Naive thymus-derived CD8-positive, alpha-beta T cell (primary cell): ENCODE measurements at regions not wholly inside any gene's neighbourhood (a gene's known extent, or its start where the extent isn't known, plus 50 kb on each side); places are given as distances from the start of the nearest gene placed in this dataset.
"Not testable (repeated sequence)": the region's sequence is repeated elsewhere in the genome, so short reads cannot be mapped to it uniquely, and the experiment has no call there.

Source experiments
- ATAC-seq, 2 donors: fragments of 150-1000 bp; cut with Tn5 transposase in 1 of 2; sonication (Bioruptor Pico), chemical (Tn5 transposase) in 1 of 2; 1 replicate in 1 of 2; 2 replicates in 1 of 2; pipeline ENCODE4 v1.10.0; 2021; ENCODE audit warnings: mild to moderate bottlenecking in 2 of 2, moderate library complexity in 2 of 2
- POLR2A ChIA-PET: fragments of 350-600 bp; sonication (Branson Sonifier 250); formaldehyde crosslinking; loops from one replicate; lab custom pipeline; 2021; ENCODE audit warnings: antibody characterized with exemption; lab: Charles Lee
- DNase-seq, 10 donors: peaks; one replicate each; pipeline versions ENCODE4 v3.0.0 to v3.0.0-alpha.2; 2020 to 2022
- H3K27ac Mint-ChIP-seq, 10 donors: one replicate each; pipeline ENCODE4 v1.8.0; 2020 to 2022; ENCODE audit warnings: mild to moderate bottlenecking in 10 of 10, mixed read lengths in 10 of 10, moderate library complexity in 4 of 10, inconsistent platforms in 1 of 10
- H3K27me3 Mint-ChIP-seq, 5 donors: one replicate each; pipeline ENCODE4 v1.8.0; 2021 to 2022; ENCODE audit warnings: mixed read lengths in 5 of 5
- H3K36me3 Mint-ChIP-seq, 3 donors: one replicate each; pipeline ENCODE4 v1.8.0; 2020 to 2022; ENCODE audit warnings: mixed read lengths in 3 of 3, mild to moderate bottlenecking in 2 of 3, inconsistent platforms in 1 of 3
- H3K4me1 Mint-ChIP-seq, 4 donors: one replicate each; pipeline ENCODE4 v1.8.0; 2021 to 2022; ENCODE audit warnings: mixed read lengths in 4 of 4
- H3K4me3 Mint-ChIP-seq, 10 donors: one replicate each; pipeline ENCODE4 v1.8.0; 2020 to 2022; ENCODE audit warnings: mild to moderate bottlenecking in 10 of 10, mixed read lengths in 10 of 10, moderate library complexity in 6 of 10, inconsistent platforms in 1 of 10
- H3K9me3 Mint-ChIP-seq, 9 donors: one replicate each; pipeline ENCODE4 v1.8.0; 2020 to 2022; ENCODE audit warnings: mixed read lengths in 9 of 9, mild to moderate bottlenecking in 3 of 9, inconsistent platforms in 1 of 9, moderate library complexity in 1 of 9

DNA sequence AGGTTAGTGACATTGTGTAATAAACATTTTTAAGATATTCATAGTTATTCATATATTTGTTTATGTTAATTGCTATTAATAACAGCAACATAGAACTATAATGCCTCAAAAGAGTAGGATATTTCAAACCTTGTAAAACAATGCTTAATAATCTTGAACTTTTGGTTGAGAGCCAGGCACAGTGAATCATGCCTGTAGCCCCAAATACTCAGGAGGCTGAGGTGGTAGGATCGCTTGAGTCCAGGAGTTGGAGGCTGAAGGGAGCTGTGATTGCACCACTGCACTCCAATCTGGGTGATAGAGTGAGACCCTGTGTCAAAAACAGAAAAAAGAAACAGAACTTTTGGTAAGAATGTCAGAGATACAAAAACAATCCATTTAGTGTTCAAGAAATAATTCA lies 213.9 kb upstream of the SLITRK1 start:
- Mint-ChIP-seq H3K36me3 (no peaks in the 10 kb centered on the region), H3K4me1 (no peaks in the 10 kb centered on the region), H3K27ac (no peak overlapping the region), H3K27me3 (no peaks in the 10 kb centered on the region), H3K4me3 (no peak overlapping the region), H3K9me3 (no peaks in the 10 kb centered on the region)
- POLR2A ChIA-PET, result no interaction called here
- DNase-seq, result no peak
- ATAC-seq, result no peak

- H3K36me3 Mint-ChIP-seq, result no peaks in the 10 kb centered on the region
- no peak overlapping the region for H3K4me3 Mint-ChIP-seq
- H3K4me1 Mint-ChIP-seq, result no peaks in the 10 kb centered on the region
- no peak overlapping the region for H3K27ac Mint-ChIP-seq
- ATAC-seq, result no peak
- H3K9me3 Mint-ChIP-seq, result peaks cover 0 to 2% (median 0%) of the 10 kb centered on the region in 9 donors
- POLR2A ChIA-PET, result no interaction called here
- no peak for DNase-seq
- no peaks in the 10 kb centered on the region for H3K27me3 Mint-ChIP-seq
Observed at GRCh38 chr13:84088996-84089395, 206.7 kb upstream of the SLITRK1 start.

- H3K27me3 Mint-ChIP-seq, result no peaks in the 10 kb centered on the region
Observed at GRCh38 chr13:84086847-84087162, 204.5 kb upstream of the SLITRK1 start.

GRCh38 chr13:84086098-84086846 lies 204.0 kb upstream of the SLITRK1 start:
- POLR2A ChIA-PET, H3K36me3 Mint-ChIP-seq, H3K27me3 Mint-ChIP-seq, H3K27ac Mint-ChIP-seq, H3K4me1 Mint-ChIP-seq, H3K9me3 Mint-ChIP-seq: not testable (repeated sequence)
- DNase-seq, result peak in 4 of 10 donors; percentile 6 to 20 (median 12)
- ATAC-seq, result peak; percentile 20 to 67
- H3K4me3 Mint-ChIP-seq, result peak overlapping the region in 4 of 10 donors; percentile 7 to 78 (median 44)

More at GRCh38 chr13:84086847-84087162, 204.5 kb upstream of the SLITRK1 start:
- H3K36me3 Mint-ChIP-seq, result no peaks in the 10 kb centered on the region
- H3K4me3 Mint-ChIP-seq, result peak overlapping the region in 2 of 10 donors; percentile 16 to 30
- DNase-seq (no peak), ATAC-seq (peak in 1 of 2 donors; percentile 18)
- H3K9me3 Mint-ChIP-seq, result peaks cover 0 to 2% (median 0%) of the 10 kb centered on the region in 9 donors
- POLR2A ChIA-PET, result no interaction called here
- no peak overlapping the region for H3K27ac Mint-ChIP-seq
- no peaks in the 10 kb centered on the region for H3K4me1 Mint-ChIP-seq

- no peaks in the 10 kb centered on the region for H3K27me3 Mint-ChIP-seq
- DNase-seq, result no peak
- peaks cover 0 to 2% (median 0%) of the 10 kb centered on the region in 9 donors for H3K9me3 Mint-ChIP-seq
- H3K27ac Mint-ChIP-seq, result no peak overlapping the region
- no peaks in the 10 kb centered on the region for H3K36me3 Mint-ChIP-seq
- no peak for ATAC-seq
- no peaks in the 10 kb centered on the region for H3K4me1 Mint-ChIP-seq
- no peak overlapping the region for H3K4me3 Mint-ChIP-seq
- POLR2A ChIA-PET, result no interaction called here
Observed at GRCh38 chr13:84082462-84082861, 200.2 kb upstream of the SLITRK1 start.

- no peaks in the 10 kb centered on the region for H3K36me3 Mint-ChIP-seq
- ATAC-seq (no peak), DNase-seq (no peak)
- no peaks in the 10 kb centered on the region for H3K27me3 Mint-ChIP-seq
- H3K4me3 Mint-ChIP-seq, result no peak overlapping the region
- no peak overlapping the region for H3K27ac Mint-ChIP-seq
- H3K4me1 Mint-ChIP-seq, result no peaks in the 10 kb centered on the region
- H3K9me3 Mint-ChIP-seq, result peaks cover 0 to 2% (median 0%) of the 10 kb centered on the region in 9 donors
- POLR2A ChIA-PET, result no interaction called here
Observed at GRCh38 chr13:84080748-84081530, 198.7 kb upstream of the SLITRK1 start.

DNA sequence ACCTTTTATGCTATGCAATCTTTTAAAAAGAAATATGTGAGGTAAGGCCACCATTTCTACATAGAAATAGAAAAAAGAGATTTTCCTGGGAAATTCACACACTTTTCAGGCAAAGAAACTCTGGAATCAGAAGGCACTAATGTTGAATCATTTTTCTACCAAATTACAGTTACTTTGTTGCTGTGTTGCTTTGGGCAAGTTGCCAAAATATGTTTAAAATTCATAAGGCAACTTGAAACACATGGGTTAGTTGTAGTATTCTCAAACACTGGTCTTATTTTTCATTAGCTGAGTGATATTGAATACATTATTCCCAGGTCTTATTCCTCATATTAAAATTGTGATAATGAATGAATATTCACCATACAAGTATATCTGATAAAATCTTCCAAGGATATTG lies 195.0 kb upstream of the SLITRK1 start:
- ATAC-seq (no peak), DNase-seq (no peak)
- H3K27me3 Mint-ChIP-seq, result no peaks in the 10 kb centered on the region
- no peak overlapping the region for H3K4me3 Mint-ChIP-seq
- H3K36me3 Mint-ChIP-seq, result no peaks in the 10 kb centered on the region
- POLR2A ChIA-PET, result no interaction called here
- no peaks in the 10 kb centered on the region for H3K4me1 Mint-ChIP-seq
- H3K9me3 Mint-ChIP-seq, result no peaks in the 10 kb centered on the region
- H3K27ac Mint-ChIP-seq, result no peak overlapping the region

DNA sequence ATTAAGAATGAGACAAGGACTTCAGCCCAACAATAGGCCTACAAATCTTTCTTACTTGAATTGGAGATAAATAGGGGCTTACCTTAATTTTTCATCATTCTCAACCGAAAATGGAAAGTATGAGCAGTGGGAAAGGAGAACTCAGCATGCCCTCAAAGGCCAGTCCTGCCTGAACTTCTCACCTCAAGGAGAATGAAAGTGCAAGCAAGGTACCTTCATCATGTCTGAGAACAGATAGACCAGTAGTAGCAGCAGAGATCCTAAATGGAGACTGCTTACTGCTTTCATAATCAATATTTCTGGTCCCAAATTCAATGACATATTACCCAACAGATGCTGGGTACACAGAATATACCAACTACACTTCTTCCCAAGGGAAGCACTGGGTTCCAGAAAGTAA lies 194.0 kb upstream of the SLITRK1 start:
- Mint-ChIP-seq H3K36me3 (no peaks in the 10 kb centered on the region), H3K9me3 (no peaks in the 10 kb centered on the region)

GRCh38 chr13:84050536-84050935 lies 168.3 kb upstream of the SLITRK1 start:
- POLR2A ChIA-PET, result no interaction called here
- DNase-seq (no peak), ATAC-seq (no peak)
- H3K9me3 Mint-ChIP-seq, result no peaks in the 10 kb centered on the region
- H3K4me1 Mint-ChIP-seq, result no peaks in the 10 kb centered on the region
- no peak overlapping the region for H3K4me3 Mint-ChIP-seq
- H3K36me3 Mint-ChIP-seq, result peaks cover 0 to 4% (median 0%) of the 10 kb centered on the region in 3 donors
- peaks cover 0 to 2% (median 0%) of the 10 kb centered on the region in 5 donors for H3K27me3 Mint-ChIP-seq
- H3K27ac Mint-ChIP-seq, result no peak overlapping the region

More for the DNA sequence above, 194.0 kb upstream of the SLITRK1 start:
- Mint-ChIP-seq H3K4me3 (no peak overlapping the region), H3K27me3 (no peaks in the 10 kb centered on the region), H3K27ac (no peak overlapping the region), H3K4me1 (no peaks in the 10 kb centered on the region)
- POLR2A ChIA-PET, result no interaction called here
- no peak for ATAC-seq
- DNase-seq, result no peak

DNA sequence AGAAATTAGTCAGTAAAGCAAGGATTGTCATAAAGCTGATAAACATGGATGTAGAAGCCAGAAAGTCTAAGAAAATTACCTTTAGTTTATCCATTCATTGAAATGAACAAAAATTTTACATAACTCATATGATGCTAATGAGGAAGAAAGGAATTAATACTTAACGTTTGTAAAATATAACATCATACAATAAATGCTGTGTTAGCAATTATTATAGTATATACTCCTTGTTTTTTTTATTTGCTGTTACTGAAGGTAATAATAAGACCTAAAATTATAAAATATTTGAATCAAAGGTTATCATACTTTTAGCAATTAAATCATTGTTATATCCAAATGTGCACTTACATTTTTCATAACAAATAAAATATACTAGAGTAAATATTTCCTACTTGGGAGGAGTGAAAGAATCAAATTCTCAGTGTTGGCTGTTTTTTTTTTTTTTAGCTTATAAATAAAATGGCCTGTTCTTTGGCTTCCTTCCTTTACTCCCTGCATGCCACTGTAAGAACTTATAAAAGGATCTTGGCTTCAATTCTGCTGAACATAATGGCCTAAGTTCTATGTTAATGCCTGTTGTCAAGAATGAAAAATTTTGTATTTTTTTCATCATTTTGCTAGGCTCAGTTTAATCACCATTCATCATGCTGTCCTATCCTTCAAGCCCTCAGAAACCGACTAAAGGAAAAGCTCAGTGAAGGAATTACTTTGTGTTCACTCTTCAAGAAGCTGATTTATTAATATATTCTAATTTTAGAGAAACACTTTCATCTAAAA lies 167.4 kb upstream of the SLITRK1 start:
- H3K27me3 Mint-ChIP-seq, result peaks cover 0 to under 1% (median 0%) of the 10 kb centered on the region in 5 donors
- POLR2A ChIA-PET, result no interaction called here
- ATAC-seq (no peak), DNase-seq (no peak)
- no peaks in the 10 kb centered on the region for H3K9me3 Mint-ChIP-seq
- no peak overlapping the region for H3K27ac Mint-ChIP-seq
- no peak overlapping the region for H3K4me3 Mint-ChIP-seq
- H3K4me1 Mint-ChIP-seq, result no peaks in the 10 kb centered on the region
- H3K36me3 Mint-ChIP-seq, result peaks cover 0 to under 1% (median 0%) of the 10 kb centered on the region in 3 donors

DNA sequence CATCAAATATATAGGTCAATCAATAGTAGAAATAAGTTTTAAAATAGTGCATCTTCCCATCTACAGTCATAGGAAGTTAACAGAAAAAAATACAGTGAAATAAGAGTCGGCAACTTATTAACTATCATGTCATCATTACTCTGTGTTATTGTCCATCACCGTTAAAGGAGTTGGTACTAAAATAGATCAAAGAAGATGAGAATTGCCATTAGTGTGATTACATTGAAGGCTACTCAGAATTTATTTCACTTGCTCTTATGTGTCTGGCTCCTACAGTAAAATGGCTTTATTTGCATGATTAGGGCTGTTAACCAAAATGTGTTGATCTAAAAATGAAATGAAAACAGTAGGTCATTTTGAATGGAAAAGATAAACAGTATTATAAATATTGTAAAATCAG lies 162.5 kb upstream of the SLITRK1 start:
- Mint-ChIP-seq H3K9me3 (no peaks in the 10 kb centered on the region), H3K27me3 (peaks cover 0 to 2% (median 0%) of the 10 kb centered on the region in 5 donors), H3K4me3 (no peak overlapping the region), H3K27ac (no peak overlapping the region), H3K36me3 (no peaks in the 10 kb centered on the region), H3K4me1 (no peaks in the 10 kb centered on the region)
- POLR2A ChIA-PET, result no interaction called here
- no peak for ATAC-seq
- DNase-seq, result no peak

- H3K27ac Mint-ChIP-seq, result peak overlapping the region in 2 of 10 donors; percentile 47 to 48
- POLR2A ChIA-PET, result no interaction called here
- peak in 1 of 2 donors; percentile 27 for ATAC-seq
- H3K9me3 Mint-ChIP-seq, result no peaks in the 10 kb centered on the region
- H3K4me3 Mint-ChIP-seq, result peak overlapping the region in 2 of 10 donors; percentile 7 to 25
- DNase-seq, result peak in 1 of 10 donors; percentile 5
- peaks cover 0 to 2% (median 0%) of the 10 kb centered on the region in 5 donors for H3K27me3 Mint-ChIP-seq
- no peaks in the 10 kb centered on the region for H3K36me3 Mint-ChIP-seq
- peaks cover 4 to 11% (median 6%) of the 10 kb centered on the region in 4 donors for H3K4me1 Mint-ChIP-seq
Observed at GRCh38 chr13:84038001-84038400, 155.7 kb upstream of the SLITRK1 start.

DNA sequence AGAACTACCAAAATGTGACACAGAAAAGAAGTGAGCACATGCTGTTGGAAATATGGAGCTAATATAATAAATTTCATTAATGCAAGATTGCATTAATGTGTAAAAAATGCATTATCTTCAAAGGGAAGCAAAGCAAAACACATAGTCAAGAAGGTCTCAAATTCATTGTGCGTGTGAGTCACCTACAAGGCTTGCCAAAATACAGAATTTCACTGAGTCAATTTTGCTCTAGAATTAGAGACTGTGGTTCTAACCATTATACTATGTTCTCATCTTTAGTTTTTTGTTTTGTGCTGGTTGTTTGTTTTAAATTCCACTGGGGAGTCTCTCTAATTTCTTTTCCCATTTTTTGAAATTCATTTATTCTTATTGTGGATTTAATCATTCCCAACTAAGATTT lies 149.8 kb upstream of the SLITRK1 start:
- Mint-ChIP-seq H3K4me1 (no peaks in the 10 kb centered on the region), H3K4me3 (no peak overlapping the region), H3K27me3 (no peaks in the 10 kb centered on the region), H3K9me3 (peaks cover 0 to 2% (median 0%) of the 10 kb centered on the region in 9 donors), H3K36me3 (no peaks in the 10 kb centered on the region), H3K27ac (peak overlapping the region in 1 of 10 donors; percentile 26)
- POLR2A ChIA-PET, result no interaction called here
- DNase-seq (no peak), ATAC-seq (no peak)
